ENCODE measurements at regions not wholly inside any gene's neighbourhood (a gene's known extent, or its start where the extent isn't known, plus 50 kb on each side); places are given as distances from the start of the nearest gene placed in this dataset.
"Not testable (repeated sequence)": the region's sequence is repeated elsewhere in the genome, so short reads cannot be mapped to it uniquely, and the experiment has no call there.

- H3K27ac ChIP-seq (ENCODE audit: low read depth in 2 of 2, low read length in 1 of 2); H3K9me2 ChIP-seq; H3K4me3 ChIP-seq (ENCODE audit: low read depth in 2 of 2, low read length in 1 of 2); H3K9me3 ChIP-seq; H3K79me2 ChIP-seq (ENCODE audit: insufficient read depth); POLR2A ChIA-PET; H4K20me1 ChIP-seq (ENCODE audit: insufficient read depth); DNase-seq; CTCF ChIA-PET; H3K27me3 ChIP-seq (ENCODE audit: insufficient read depth); H3K9ac ChIP-seq; H3K36me3 ChIP-seq (replicated peaks in 1 of 2; ENCODE audit: control insufficient read depth in 1 of 2, insufficient read depth in 2 of 2, low read length in 1 of 2); H3K4me2 ChIP-seq; H3F3A ChIP-seq (replicated peaks; ENCODE audit: insufficient read depth); H2AFZ ChIP-seq (ENCODE audit: low read depth); H3K4me1 ChIP-seq (ENCODE audit: control insufficient read depth in 1 of 2, insufficient read depth in 2 of 2, low read depth in 1 of 2, low read length in 1 of 2): not testable (repeated sequence)
- WGBS (ENCODE audit: low lambda C conversion rate) = 40% methylated on average over 2 of the region's 14 CpGs
Observed at GRCh38 chr17:16848997-16849396, 122.9 kb downstream of the TNFRSF13B start.

- DNase-seq; H3K4me3 ChIP-seq (ENCODE audit: low read depth in 2 of 2, low read length in 1 of 2); H3K79me2 ChIP-seq (ENCODE audit: insufficient read depth); CTCF ChIA-PET; H3K9ac ChIP-seq; H2AFZ ChIP-seq (ENCODE audit: low read depth); H3K27me3 ChIP-seq (ENCODE audit: insufficient read depth); H4K20me1 ChIP-seq (ENCODE audit: insufficient read depth); H3K4me1 ChIP-seq (ENCODE audit: control insufficient read depth in 1 of 2, insufficient read depth in 2 of 2, low read depth in 1 of 2, low read length in 1 of 2); H3F3A ChIP-seq (replicated peaks; ENCODE audit: insufficient read depth); POLR2A ChIA-PET; H3K9me3 ChIP-seq; H3K27ac ChIP-seq (ENCODE audit: low read depth in 2 of 2, low read length in 1 of 2); H3K36me3 ChIP-seq (replicated peaks in 1 of 2; ENCODE audit: control insufficient read depth in 1 of 2, insufficient read depth in 2 of 2, low read length in 1 of 2); H3K9me2 ChIP-seq; H3K4me2 ChIP-seq: not testable (repeated sequence)
- WGBS (ENCODE audit: low lambda C conversion rate) = no CpG with 5 or more reads among the region's 9 CpGs
Observed at GRCh38 chr17:16845098-16845497, 126.8 kb downstream of the TNFRSF13B start.

- DNase-seq; POLR2A ChIA-PET; H3K36me3 ChIP-seq (replicated peaks in 1 of 2; ENCODE audit: control insufficient read depth in 1 of 2, insufficient read depth in 2 of 2, low read length in 1 of 2); H3K27ac ChIP-seq (ENCODE audit: low read depth in 2 of 2, low read length in 1 of 2); H3K79me2 ChIP-seq (ENCODE audit: insufficient read depth); H3K27me3 ChIP-seq (ENCODE audit: insufficient read depth); H2AFZ ChIP-seq (ENCODE audit: low read depth); H4K20me1 ChIP-seq (ENCODE audit: insufficient read depth); H3K9me2 ChIP-seq; CTCF ChIA-PET; H3K4me2 ChIP-seq; H3K4me1 ChIP-seq (ENCODE audit: control insufficient read depth in 1 of 2, insufficient read depth in 2 of 2, low read depth in 1 of 2, low read length in 1 of 2); H3K4me3 ChIP-seq (ENCODE audit: low read depth in 2 of 2, low read length in 1 of 2); H3K9ac ChIP-seq; H3K9me3 ChIP-seq; H3F3A ChIP-seq (replicated peaks; ENCODE audit: insufficient read depth): not testable (repeated sequence)
- no CpG with 5 or more reads among the region's 6 CpGs for WGBS (ENCODE audit: low lambda C conversion rate)
Observed at GRCh38 chr17:16844669-16845068, 127.2 kb downstream of the TNFRSF13B start.

- WGBS (ENCODE audit: low lambda C conversion rate) = no CpG with 5 or more reads among the region's 7 CpGs
- H3K9ac ChIP-seq; DNase-seq; H3F3A ChIP-seq (replicated peaks; ENCODE audit: insufficient read depth); H3K9me3 ChIP-seq; H3K27me3 ChIP-seq (ENCODE audit: insufficient read depth); H3K79me2 ChIP-seq (ENCODE audit: insufficient read depth); H3K4me1 ChIP-seq (ENCODE audit: control insufficient read depth in 1 of 2, insufficient read depth in 2 of 2, low read depth in 1 of 2, low read length in 1 of 2); H2AFZ ChIP-seq (ENCODE audit: low read depth); H4K20me1 ChIP-seq (ENCODE audit: insufficient read depth); H3K4me3 ChIP-seq (ENCODE audit: low read depth in 2 of 2, low read length in 1 of 2); H3K4me2 ChIP-seq; H3K9me2 ChIP-seq; CTCF ChIA-PET; H3K36me3 ChIP-seq (replicated peaks in 1 of 2; ENCODE audit: control insufficient read depth in 1 of 2, insufficient read depth in 2 of 2, low read length in 1 of 2); H3K27ac ChIP-seq (ENCODE audit: low read depth in 2 of 2, low read length in 1 of 2); POLR2A ChIA-PET: not testable (repeated sequence)
Observed at GRCh38 chr17:16843511-16843910, 128.4 kb downstream of the TNFRSF13B start.

- CTCF ChIA-PET; H3K27me3 ChIP-seq (ENCODE audit: insufficient read depth); H3K4me2 ChIP-seq; H3K9ac ChIP-seq; H3K4me3 ChIP-seq (ENCODE audit: low read depth in 2 of 2, low read length in 1 of 2); H3K9me2 ChIP-seq; H3K4me1 ChIP-seq (ENCODE audit: control insufficient read depth in 1 of 2, insufficient read depth in 2 of 2, low read depth in 1 of 2, low read length in 1 of 2); POLR2A ChIA-PET; DNase-seq; H3F3A ChIP-seq (replicated peaks; ENCODE audit: insufficient read depth); H3K79me2 ChIP-seq (ENCODE audit: insufficient read depth); H2AFZ ChIP-seq (ENCODE audit: low read depth); H4K20me1 ChIP-seq (ENCODE audit: insufficient read depth); H3K27ac ChIP-seq (ENCODE audit: low read depth in 2 of 2, low read length in 1 of 2); H3K36me3 ChIP-seq (replicated peaks in 1 of 2; ENCODE audit: control insufficient read depth in 1 of 2, insufficient read depth in 2 of 2, low read length in 1 of 2); H3K9me3 ChIP-seq: not testable (repeated sequence)
- 50% methylated on average over 4 of the region's 6 CpGs for WGBS (ENCODE audit: low lambda C conversion rate)
Observed at GRCh38 chr17:16842346-16842745, 129.6 kb downstream of the TNFRSF13B start.

GRCh38 chr17:16841896-16842295 lies 130.0 kb downstream of the TNFRSF13B start:
- POLR2A ChIA-PET; H3F3A ChIP-seq (replicated peaks; ENCODE audit: insufficient read depth); H3K4me2 ChIP-seq; H2AFZ ChIP-seq (ENCODE audit: low read depth); DNase-seq; H3K79me2 ChIP-seq (ENCODE audit: insufficient read depth); H3K4me3 ChIP-seq (ENCODE audit: low read depth in 2 of 2, low read length in 1 of 2); H3K9me2 ChIP-seq; CTCF ChIA-PET; H3K27ac ChIP-seq (ENCODE audit: low read depth in 2 of 2, low read length in 1 of 2); H3K4me1 ChIP-seq (ENCODE audit: control insufficient read depth in 1 of 2, insufficient read depth in 2 of 2, low read depth in 1 of 2, low read length in 1 of 2); H3K36me3 ChIP-seq (replicated peaks in 1 of 2; ENCODE audit: control insufficient read depth in 1 of 2, insufficient read depth in 2 of 2, low read length in 1 of 2); H3K9ac ChIP-seq; H3K27me3 ChIP-seq (ENCODE audit: insufficient read depth); H3K9me3 ChIP-seq; H4K20me1 ChIP-seq (ENCODE audit: insufficient read depth): not testable (repeated sequence)
- WGBS (ENCODE audit: low lambda C conversion rate) = 64% methylated on average over 3 of the region's 10 CpGs

- H3K9ac ChIP-seq; H3K27me3 ChIP-seq (ENCODE audit: insufficient read depth); H3K9me3 ChIP-seq; H3K4me3 ChIP-seq (ENCODE audit: low read depth in 2 of 2, low read length in 1 of 2); H3K79me2 ChIP-seq (ENCODE audit: insufficient read depth); H4K20me1 ChIP-seq (ENCODE audit: insufficient read depth); H3F3A ChIP-seq (replicated peaks; ENCODE audit: insufficient read depth); H3K36me3 ChIP-seq (replicated peaks in 1 of 2; ENCODE audit: control insufficient read depth in 1 of 2, insufficient read depth in 2 of 2, low read length in 1 of 2); H3K9me2 ChIP-seq; CTCF ChIA-PET; H3K4me2 ChIP-seq; H2AFZ ChIP-seq (ENCODE audit: low read depth); H3K4me1 ChIP-seq (ENCODE audit: control insufficient read depth in 1 of 2, insufficient read depth in 2 of 2, low read depth in 1 of 2, low read length in 1 of 2); DNase-seq; H3K27ac ChIP-seq (ENCODE audit: low read depth in 2 of 2, low read length in 1 of 2); POLR2A ChIA-PET: not testable (repeated sequence)
- WGBS (ENCODE audit: low lambda C conversion rate) = 51% methylated on average over 6 of the region's 9 CpGs
Observed at GRCh38 chr17:16840219-16840618, 131.7 kb downstream of the TNFRSF13B start.

Data from SK-N-SH (cell line).